ENCODE measurements at regions not wholly inside any gene's neighbourhood (a gene's known extent, or its start where the extent isn't known, plus 50 kb on each side); places are given as distances from the start of the nearest gene placed in this dataset.

- peaks cover 12% of the 10 kb centered on the region for H3K4me1 ChIP-seq (ENCODE audit: insufficient read depth, poor library complexity, severe bottlenecking)
- H3K27ac ChIP-seq (ENCODE audit: poor library complexity, severe bottlenecking): no peak overlapping the region
- H3K27me3 ChIP-seq (ENCODE audit: insufficient read depth, poor library complexity, severe bottlenecking): no peaks in the 10 kb centered on the region
- TF ChIP-seq CTCF (IDR thresholded peaks at IDR 0.05; ENCODE audit: poor library complexity, severe bottlenecking): no peak
- no peak overlapping the region for H3K4me3 ChIP-seq (ENCODE audit: severe bottlenecking)
- no peak for ATAC-seq (ENCODE audit: low read depth)
- no peak for DNase-seq (ENCODE audit: low spot score)
- no peaks in the 10 kb centered on the region for H3K36me3 ChIP-seq (ENCODE audit: low read depth)
- no peaks in the 10 kb centered on the region for H3K9me3 ChIP-seq (ENCODE audit: severe bottlenecking)
Observed at GRCh38 chr14:55756557-55756956, 176.6 kb downstream of the KTN1 start.

- no peak for TF ChIP-seq CTCF (IDR thresholded peaks at IDR 0.05; ENCODE audit: poor library complexity, severe bottlenecking)
- no peak for ATAC-seq (ENCODE audit: low read depth)
- no peak for DNase-seq (ENCODE audit: low spot score)
- H3K9me3 ChIP-seq (ENCODE audit: severe bottlenecking): no peaks in the 10 kb centered on the region
- H3K4me1 ChIP-seq (ENCODE audit: insufficient read depth, poor library complexity, severe bottlenecking): no peaks in the 10 kb centered on the region
- H3K4me3 ChIP-seq (ENCODE audit: severe bottlenecking): no peak overlapping the region
- H3K36me3 ChIP-seq (ENCODE audit: low read depth): no peaks in the 10 kb centered on the region
- H3K27ac ChIP-seq (ENCODE audit: poor library complexity, severe bottlenecking): no peak overlapping the region
- no peaks in the 10 kb centered on the region for H3K27me3 ChIP-seq (ENCODE audit: insufficient read depth, poor library complexity, severe bottlenecking)
Observed at GRCh38 chr14:55758796-55759195, 178.8 kb downstream of the KTN1 start.

- Histone ChIP-seq H3K36me3 (ENCODE audit: low read depth) (no peaks in the 10 kb centered on the region), H3K4me1 (ENCODE audit: insufficient read depth, poor library complexity, severe bottlenecking) (no peaks in the 10 kb centered on the region), H3K27me3 (ENCODE audit: insufficient read depth, poor library complexity, severe bottlenecking) (no peaks in the 10 kb centered on the region), H3K9me3 (ENCODE audit: severe bottlenecking) (no peaks in the 10 kb centered on the region), H3K4me3 (ENCODE audit: severe bottlenecking) (no peak overlapping the region), H3K27ac (ENCODE audit: poor library complexity, severe bottlenecking) (no peak overlapping the region)
- ATAC-seq (ENCODE audit: low read depth) (no peak), DNase-seq (ENCODE audit: low spot score) (no peak)
- TF ChIP-seq CTCF (IDR thresholded peaks at IDR 0.05; ENCODE audit: poor library complexity, severe bottlenecking): no peak
Observed at GRCh38 chr14:55760789-55761566, 181.0 kb downstream of the KTN1 start.

- H3K27ac ChIP-seq (ENCODE audit: poor library complexity, severe bottlenecking): no peak overlapping the region
- no peaks in the 10 kb centered on the region for H3K4me1 ChIP-seq (ENCODE audit: insufficient read depth, poor library complexity, severe bottlenecking)
- ATAC-seq (ENCODE audit: low read depth): no peak
- no peak overlapping the region for H3K4me3 ChIP-seq (ENCODE audit: severe bottlenecking)
- DNase-seq (ENCODE audit: low spot score): no peak
- no peaks in the 10 kb centered on the region for H3K27me3 ChIP-seq (ENCODE audit: insufficient read depth, poor library complexity, severe bottlenecking)
- TF ChIP-seq CTCF (IDR thresholded peaks at IDR 0.05; ENCODE audit: poor library complexity, severe bottlenecking): no peak
- H3K36me3 ChIP-seq (ENCODE audit: low read depth): no peaks in the 10 kb centered on the region
- H3K9me3 ChIP-seq (ENCODE audit: severe bottlenecking): no peaks in the 10 kb centered on the region
Observed at GRCh38 chr14:55761651-55762050, 181.6 kb downstream of the KTN1 start.

- Histone ChIP-seq H3K9me3 (ENCODE audit: severe bottlenecking) (no peaks in the 10 kb centered on the region), H3K4me1 (ENCODE audit: insufficient read depth, poor library complexity, severe bottlenecking) (no peaks in the 10 kb centered on the region), H3K36me3 (ENCODE audit: low read depth) (no peaks in the 10 kb centered on the region), H3K4me3 (ENCODE audit: severe bottlenecking) (no peak overlapping the region), H3K27me3 (ENCODE audit: insufficient read depth, poor library complexity, severe bottlenecking) (no peaks in the 10 kb centered on the region), H3K27ac (ENCODE audit: poor library complexity, severe bottlenecking) (no peak overlapping the region)
- ATAC-seq (ENCODE audit: low read depth): no peak
- TF ChIP-seq CTCF (IDR thresholded peaks at IDR 0.05; ENCODE audit: poor library complexity, severe bottlenecking): no peak
- no peak for DNase-seq (ENCODE audit: low spot score)
Observed at GRCh38 chr14:55762595-55763232, 182.7 kb downstream of the KTN1 start.

All from RWPE2 (cell line).